Sigmoid colon (tissue), 4 donors: ENCODE measurements at regions not wholly inside any gene's neighbourhood (a gene's known extent, or its start where the extent isn't known, plus 50 kb on each side); places are given as distances from the start of the nearest gene placed in this dataset.

Experiments used
- EP300 ChIP-seq, 4 donors: sonication (generic); formaldehyde crosslinking; IDR thresholded peaks; one replicate each; pipeline ENCODE4 v1.6.1; 2017; ENCODE audit warnings: antibody characterized with exemption in 4 of 4
- POLR2A ChIP-seq, 2 donors: fragments of 450-650 bp; IDR thresholded peaks; one replicate each; pipeline ENCODE4 v1.6.1; 2016; ENCODE audit warnings: antibody characterized with exemption in 2 of 2, mild to moderate bottlenecking in 2 of 2, moderate library complexity in 2 of 2
- POLR2AphosphoS5 ChIP-seq, 4 donors: sonication (generic); formaldehyde crosslinking; IDR thresholded peaks; one replicate each; pipeline ENCODE4 v1.6.1; 2017; ENCODE audit warnings: antibody characterized with exemption in 4 of 4
- TF ChIP-seq, protein P1 (sequence below), 4 experiments: fragments of 450-650 bp in 3 of 4; fragments of 200-600 bp in 1 of 4; IDR thresholded peaks; one replicate each; pipeline ENCODE4 v1.5.1; 2016 to 2019; ENCODE audit warnings: antibody characterized with exemption in 4 of 4, mild to moderate bottlenecking in 3 of 4, moderate library complexity in 2 of 4

DNA sequence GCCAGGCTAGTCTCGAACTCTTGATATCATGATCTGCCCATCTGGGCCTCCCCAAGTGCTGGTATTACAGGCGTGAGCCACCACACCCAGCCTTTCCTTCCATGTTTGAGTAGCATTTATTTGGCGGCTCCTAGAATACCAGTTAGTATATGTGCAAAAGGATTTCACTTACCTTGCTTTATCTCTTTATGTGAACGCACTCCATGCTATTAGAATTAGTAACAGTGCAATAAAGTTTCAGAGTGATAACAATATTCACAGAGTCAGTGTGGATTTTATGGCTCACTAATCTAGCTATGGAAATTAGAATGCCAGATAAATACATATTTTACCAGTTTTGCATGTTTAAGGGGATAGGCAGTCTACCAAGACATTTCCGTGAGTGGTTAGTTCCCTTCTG, 74.4 kb upstream of the NIPBL start:
- TF ChIP-seq, protein P1, sequence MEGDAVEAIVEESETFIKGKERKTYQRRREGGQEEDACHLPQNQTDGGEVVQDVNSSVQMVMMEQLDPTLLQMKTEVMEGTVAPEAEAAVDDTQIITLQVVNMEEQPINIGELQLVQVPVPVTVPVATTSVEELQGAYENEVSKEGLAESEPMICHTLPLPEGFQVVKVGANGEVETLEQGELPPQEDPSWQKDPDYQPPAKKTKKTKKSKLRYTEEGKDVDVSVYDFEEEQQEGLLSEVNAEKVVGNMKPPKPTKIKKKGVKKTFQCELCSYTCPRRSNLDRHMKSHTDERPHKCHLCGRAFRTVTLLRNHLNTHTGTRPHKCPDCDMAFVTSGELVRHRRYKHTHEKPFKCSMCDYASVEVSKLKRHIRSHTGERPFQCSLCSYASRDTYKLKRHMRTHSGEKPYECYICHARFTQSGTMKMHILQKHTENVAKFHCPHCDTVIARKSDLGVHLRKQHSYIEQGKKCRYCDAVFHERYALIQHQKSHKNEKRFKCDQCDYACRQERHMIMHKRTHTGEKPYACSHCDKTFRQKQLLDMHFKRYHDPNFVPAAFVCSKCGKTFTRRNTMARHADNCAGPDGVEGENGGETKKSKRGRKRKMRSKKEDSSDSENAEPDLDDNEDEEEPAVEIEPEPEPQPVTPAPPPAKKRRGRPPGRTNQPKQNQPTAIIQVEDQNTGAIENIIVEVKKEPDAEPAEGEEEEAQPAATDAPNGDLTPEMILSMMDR (IDR thresholded peaks at IDR 0.05) = no peak
- no peak for TF ChIP-seq EP300 (IDR thresholded peaks at IDR 0.05)
- no peak for TF ChIP-seq POLR2A (IDR thresholded peaks at IDR 0.05)
- no peak for TF ChIP-seq POLR2AphosphoS5 (IDR thresholded peaks at IDR 0.05)
